KOPT-K1 (cell line): ENCODE measurements at regions not wholly inside any gene's neighbourhood (a gene's known extent, or its start where the extent isn't known, plus 50 kb on each side); places are given as distances from the start of the nearest gene placed in this dataset.

Experiments used
- H3K27ac ChIP-seq: fragments of 200-600 bp; sonication (generic); 2 replicates; pipeline ENCODE4 v1.5.1; 2016; ENCODE audit warnings: antibody characterized with exemption, mild to moderate bottlenecking, low read depth, low read length; ENCODE audit not compliant: poor library complexity, severe bottlenecking
- H3K36me3 ChIP-seq: fragments of 200-600 bp; sonication (generic); 2 replicates; pipeline ENCODE4 v1.5.1; 2017; ENCODE audit warnings: antibody characterized with exemption, mild to moderate bottlenecking, low read length, moderate library complexity; ENCODE audit not compliant: insufficient read depth
- H3K9me3 ChIP-seq: fragments of 200-600 bp; sonication (generic); 2 replicates; pipeline ENCODE4 v1.5.1; 2017; ENCODE audit warnings: antibody characterized with exemption, low read length, mild to moderate bottlenecking; ENCODE audit not compliant: insufficient read depth, poor library complexity, severe bottlenecking

GRCh38 chr6:105591053-105591452 is 188.2 kb upstream of the PREP start:
- H3K9me3 ChIP-seq, result no peaks in the 10 kb centered on the region
- no peak overlapping the region for H3K27ac ChIP-seq

GRCh38 chr6:105588123-105588710 is 185.3 kb upstream of the PREP start:
- peak overlapping the region; percentile 86 for H3K27ac ChIP-seq
- H3K36me3 ChIP-seq, result no peaks in the 10 kb centered on the region
- no peaks in the 10 kb centered on the region for H3K9me3 ChIP-seq

More at GRCh38 chr6:105591053-105591452, 188.2 kb upstream of the PREP start:
- H3K36me3 ChIP-seq, result no peaks in the 10 kb centered on the region

DNA sequence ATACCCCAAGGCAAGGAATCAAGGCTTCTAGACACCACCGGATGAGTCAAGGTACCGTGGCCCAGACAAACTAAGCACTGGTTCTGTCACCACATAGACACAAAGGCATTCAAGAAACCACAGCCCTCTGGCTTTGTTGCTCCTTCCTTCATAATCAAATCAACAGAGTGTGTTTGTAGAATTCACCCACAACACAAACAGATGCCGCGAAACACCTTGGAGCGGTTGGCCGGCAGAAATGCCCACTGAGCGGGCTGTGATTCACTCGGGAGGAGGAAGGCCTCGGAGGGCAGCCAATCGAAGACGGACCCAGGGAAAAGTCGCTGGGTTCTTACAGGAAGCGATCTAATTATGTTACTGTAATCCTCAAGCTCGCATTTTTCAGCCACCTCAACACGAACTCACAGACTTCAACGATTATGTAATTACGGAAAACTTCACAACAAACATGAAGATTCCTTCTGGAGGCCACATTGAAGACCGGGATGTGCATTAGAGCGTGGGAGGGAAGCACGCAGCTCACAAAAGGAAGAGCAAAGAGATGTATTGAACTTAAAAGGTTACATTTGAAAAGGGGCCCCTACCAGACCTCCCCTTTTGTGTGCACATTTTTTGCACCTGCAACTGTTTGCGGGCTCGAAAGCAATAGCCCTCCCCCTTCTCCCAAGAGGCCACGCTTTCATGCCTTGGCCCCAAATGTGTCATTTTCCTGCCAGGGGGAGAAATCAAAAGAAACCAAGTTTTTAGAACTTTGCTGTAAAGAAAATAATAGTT is 184.7 kb upstream of the PREP start:
- Histone ChIP-seq H3K27ac (peak overlapping the region; percentile 86), H3K36me3 (no peaks in the 10 kb centered on the region), H3K9me3 (no peaks in the 10 kb centered on the region)

DNA sequence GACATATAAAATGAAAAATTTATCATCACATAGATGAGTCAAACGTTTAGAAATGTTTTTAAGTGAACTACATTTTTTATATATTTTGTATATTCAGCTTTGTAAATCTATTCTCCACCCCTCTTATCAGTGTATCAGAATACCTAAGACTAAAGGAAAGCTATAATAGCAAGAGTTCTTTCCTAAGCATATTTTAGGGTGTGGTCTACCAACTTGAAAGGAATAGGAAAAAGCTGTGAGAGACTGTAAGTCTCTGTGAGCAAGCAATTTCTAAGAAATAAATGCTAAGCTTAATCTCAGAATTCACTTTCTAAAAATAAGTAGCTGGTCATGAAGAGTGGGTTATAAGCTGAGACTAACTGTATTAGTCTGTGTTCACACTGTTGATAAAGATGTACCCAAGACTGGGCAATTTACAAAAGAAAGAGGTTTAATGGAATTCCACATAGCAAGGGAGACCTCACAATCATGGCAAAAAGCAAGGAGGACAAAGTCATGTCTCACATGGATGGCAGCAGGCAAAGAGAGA is 175.4 kb upstream of the PREP start:
- Histone ChIP-seq H3K36me3 (no peaks in the 10 kb centered on the region), H3K9me3 (no peaks in the 10 kb centered on the region), H3K27ac (no peak overlapping the region)

GRCh38 chr6:105573556-105573955 is 170.7 kb upstream of the PREP start:
- Histone ChIP-seq H3K36me3 (no peaks in the 10 kb centered on the region), H3K9me3 (no peaks in the 10 kb centered on the region), H3K27ac (no peak overlapping the region)

DNA sequence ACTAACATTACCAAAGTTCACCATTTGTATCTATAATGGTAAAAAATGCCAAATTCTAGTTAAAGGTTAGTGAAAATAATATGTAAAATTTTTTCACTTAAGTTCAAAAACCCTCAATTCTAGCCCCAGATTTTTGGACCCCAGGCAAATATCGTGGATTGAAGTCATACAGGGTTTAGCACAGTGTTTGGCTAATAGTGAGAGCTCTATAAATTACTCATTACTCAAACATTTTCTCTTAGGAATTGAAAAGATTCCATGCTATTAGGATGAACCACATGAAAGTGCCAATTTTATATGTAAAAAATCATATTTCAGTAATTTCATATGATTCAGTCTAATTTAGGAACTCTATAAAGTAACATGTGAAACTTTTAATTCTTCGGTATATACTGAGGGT is 170.3 kb upstream of the PREP start:
- H3K9me3 ChIP-seq, result no peaks in the 10 kb centered on the region
- no peaks in the 10 kb centered on the region for H3K36me3 ChIP-seq
- no peak overlapping the region for H3K27ac ChIP-seq

DNA sequence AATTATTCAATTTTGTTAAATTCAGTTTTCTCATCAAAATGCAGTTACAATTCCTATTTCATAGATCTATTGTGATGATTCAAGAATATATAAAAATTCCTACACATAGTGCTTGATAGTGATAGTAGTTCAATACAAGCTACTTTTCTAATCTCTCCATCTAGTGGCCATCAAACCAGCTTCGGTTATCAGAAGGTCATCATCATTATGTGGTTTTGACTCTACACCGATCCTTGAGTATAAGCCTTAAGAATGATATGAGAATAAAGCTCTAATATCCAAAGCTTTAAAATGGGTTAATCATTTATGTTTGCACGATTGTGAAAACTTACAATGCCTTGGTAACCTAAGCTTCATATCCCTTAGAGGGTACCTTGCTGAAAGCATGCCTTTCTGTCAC is 167.5 kb upstream of the PREP start:
- Histone ChIP-seq H3K27ac (no peak overlapping the region), H3K9me3 (no peaks in the 10 kb centered on the region), H3K36me3 (no peaks in the 10 kb centered on the region)

DNA sequence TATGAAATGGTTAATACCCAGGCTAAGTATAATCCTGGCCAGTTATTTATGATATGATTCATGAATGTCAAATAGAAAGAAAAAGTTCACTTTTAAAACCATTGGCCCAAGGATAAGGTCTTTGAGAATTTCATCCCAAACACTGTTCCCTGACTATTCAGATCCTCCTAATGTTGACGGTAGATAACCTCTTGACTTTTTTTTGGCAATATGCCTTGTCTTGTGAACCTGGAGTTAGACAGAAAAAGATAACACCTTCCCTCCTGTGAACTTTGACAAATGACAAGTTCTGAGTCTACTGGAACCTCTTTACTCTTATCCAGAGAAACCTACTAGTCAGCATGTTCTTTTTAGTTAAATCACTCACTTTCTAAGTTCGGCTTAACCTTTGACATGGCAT is 166.8 kb upstream of the PREP start:
- H3K36me3 ChIP-seq, result no peaks in the 10 kb centered on the region
- H3K9me3 ChIP-seq, result no peaks in the 10 kb centered on the region
- H3K27ac ChIP-seq, result no peak overlapping the region

DNA sequence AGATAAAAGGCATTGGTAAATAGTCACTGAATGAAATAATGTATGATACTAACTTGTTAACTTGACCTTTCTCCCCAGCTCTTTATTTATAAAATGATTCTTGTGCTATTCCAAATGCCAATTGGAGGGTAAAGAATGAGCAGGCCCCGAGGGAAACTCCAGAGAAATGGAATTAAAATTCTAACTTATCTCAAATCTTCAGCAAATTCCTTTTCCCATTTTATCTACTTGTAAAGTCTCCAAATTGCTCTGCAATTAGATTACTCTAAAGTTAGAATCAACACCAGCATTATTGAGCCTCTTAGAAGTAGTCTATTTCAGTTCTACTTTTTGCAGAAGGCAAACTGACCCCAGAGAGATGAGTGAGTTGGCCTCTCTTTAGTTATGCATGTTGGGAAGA is 165.9 kb upstream of the PREP start:
- H3K27ac ChIP-seq, result no peak overlapping the region
- H3K9me3 ChIP-seq, result no peaks in the 10 kb centered on the region
- no peaks in the 10 kb centered on the region for H3K36me3 ChIP-seq

DNA sequence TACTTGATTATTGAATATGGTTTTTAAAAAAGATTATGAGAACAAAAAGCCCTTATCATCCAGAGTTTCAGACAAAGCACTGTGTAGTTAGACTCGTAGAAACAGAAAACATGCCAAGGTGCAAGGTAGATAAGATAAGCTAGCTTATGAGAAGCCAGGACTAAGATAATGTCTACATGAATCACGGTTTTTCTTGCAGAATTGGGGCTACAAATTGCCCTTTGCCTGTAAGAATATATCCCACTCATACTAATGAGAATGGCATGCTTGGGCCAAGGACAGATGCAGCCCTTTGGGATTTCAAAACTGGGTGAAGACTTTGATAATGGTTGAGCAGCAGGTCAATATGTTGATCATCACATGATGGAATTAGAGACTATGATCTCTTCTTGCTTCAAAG is 165.3 kb upstream of the PREP start:
- no peaks in the 10 kb centered on the region for H3K9me3 ChIP-seq
- no peaks in the 10 kb centered on the region for H3K36me3 ChIP-seq

GRCh38 chr6:105567140-105567539 is 164.3 kb upstream of the PREP start:
- Histone ChIP-seq H3K9me3 (peaks cover 3% of the 10 kb centered on the region), H3K27ac (no peak overlapping the region), H3K36me3 (no peaks in the 10 kb centered on the region)

More for the DNA sequence above, 165.3 kb upstream of the PREP start:
- no peak overlapping the region for H3K27ac ChIP-seq

GRCh38 chr6:105566503-105566902 is 163.6 kb upstream of the PREP start:
- H3K27ac ChIP-seq, result no peak overlapping the region
- peaks cover 3% of the 10 kb centered on the region for H3K9me3 ChIP-seq
- H3K36me3 ChIP-seq, result no peaks in the 10 kb centered on the region

DNA sequence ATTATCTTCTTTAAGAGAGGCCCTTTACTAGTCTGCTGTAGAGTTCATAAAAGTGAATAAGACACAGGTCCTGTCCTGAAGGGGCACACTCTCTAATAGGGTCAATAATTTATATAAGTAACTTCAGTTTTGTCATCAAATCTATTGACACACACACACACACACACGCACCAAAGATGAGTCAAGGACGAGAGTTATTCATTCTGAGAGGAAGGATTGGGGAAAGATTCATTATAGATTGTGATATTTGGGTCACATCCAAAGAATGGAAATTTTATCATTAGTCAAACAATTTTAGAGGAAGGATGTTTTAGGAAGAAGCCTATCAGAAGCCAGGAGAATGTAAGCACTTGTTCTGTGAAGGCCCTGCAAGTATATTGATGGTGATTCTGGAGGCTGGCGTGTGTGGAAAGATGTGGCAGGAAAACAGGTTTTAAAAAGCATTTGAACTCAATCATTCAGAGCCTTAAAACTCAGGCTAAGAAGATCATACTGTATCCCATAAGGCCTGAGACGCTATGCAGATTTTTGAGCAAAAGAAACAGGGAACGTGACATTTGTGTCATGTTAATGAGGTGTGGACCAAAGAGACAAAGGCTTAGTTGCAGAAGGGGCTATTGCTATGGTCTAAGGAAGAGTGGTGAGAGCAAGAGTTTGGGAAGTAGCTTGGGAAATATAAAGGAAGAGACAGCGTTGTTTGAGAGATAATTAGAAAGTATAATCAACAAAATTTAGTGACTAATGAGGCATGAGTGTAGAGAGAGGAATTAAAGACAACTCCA is 161.4 kb upstream of the PREP start:
- no peaks in the 10 kb centered on the region for H3K36me3 ChIP-seq
- H3K9me3 ChIP-seq, result peaks cover 3% of the 10 kb centered on the region
- no peak overlapping the region for H3K27ac ChIP-seq

DNA sequence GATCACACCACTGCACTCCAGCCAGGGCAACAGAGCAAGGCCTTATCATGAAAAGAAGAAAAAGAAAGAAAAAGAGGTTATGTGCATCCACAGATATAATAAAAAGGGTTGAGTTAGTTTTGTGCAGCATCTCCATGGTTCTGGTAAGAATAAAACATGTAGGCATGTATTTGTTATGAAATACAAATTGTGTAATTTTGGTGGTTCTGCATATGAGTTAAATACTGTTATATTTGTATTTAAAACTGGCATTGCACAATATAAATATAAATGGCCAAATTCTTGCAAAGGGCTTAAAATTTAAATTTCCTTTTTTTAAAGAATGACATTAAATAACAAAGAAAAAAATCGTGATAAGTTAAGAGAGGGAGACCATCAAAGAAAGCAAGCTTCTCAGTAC is 159.1 kb upstream of the PREP start:
- no peaks in the 10 kb centered on the region for H3K36me3 ChIP-seq
- peaks cover 3% of the 10 kb centered on the region for H3K9me3 ChIP-seq
- H3K27ac ChIP-seq, result no peak overlapping the region

GRCh38 chr6:105561486-105561885 is 158.6 kb upstream of the PREP start:
- Histone ChIP-seq H3K27ac (no peak overlapping the region), H3K36me3 (no peaks in the 10 kb centered on the region)

More at GRCh38 chr6:105561486-105561885, 158.6 kb upstream of the PREP start:
- H3K9me3 ChIP-seq, result peaks cover 3% of the 10 kb centered on the region
